ENCODE measurements at regions not wholly inside any gene's neighbourhood (a gene's known extent, or its start where the extent isn't known, plus 50 kb on each side); places are given as distances from the start of the nearest gene placed in this dataset.

DNA sequence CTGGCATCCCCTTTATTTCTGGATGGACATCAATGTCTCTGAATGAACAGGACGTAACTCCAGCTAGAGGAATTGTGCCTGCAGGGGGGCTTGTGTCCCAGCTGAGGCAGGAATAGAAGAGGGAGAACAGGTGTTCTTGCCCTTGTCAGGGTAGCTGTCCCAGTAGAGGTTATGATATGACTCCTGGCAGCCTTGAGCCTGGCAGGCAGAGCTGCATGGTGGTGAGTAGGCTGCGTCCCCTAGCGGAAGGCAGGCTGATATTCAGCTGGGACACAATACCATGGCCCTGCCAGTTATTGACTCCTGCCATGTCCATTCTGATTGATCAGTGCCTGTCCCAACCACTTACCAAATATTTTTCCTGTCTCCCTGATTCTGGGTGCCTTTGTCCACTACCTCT, 197.2 kb downstream of the RAP2A start:
- TF ChIP-seq TCF7L2 (IDR thresholded peaks at IDR 0.05; ENCODE audit: low read depth, low read length) (no peak), POLR2AphosphoS5 (IDR thresholded peaks at IDR 0.05; ENCODE audit: low read depth, low read length) (no peak), SIN3A (IDR thresholded peaks at IDR 0.05; ENCODE audit: borderline replicate concordance, insufficient read depth, low read depth, low read length) (no peak)
- TF ChIP-seq, protein P1, sequence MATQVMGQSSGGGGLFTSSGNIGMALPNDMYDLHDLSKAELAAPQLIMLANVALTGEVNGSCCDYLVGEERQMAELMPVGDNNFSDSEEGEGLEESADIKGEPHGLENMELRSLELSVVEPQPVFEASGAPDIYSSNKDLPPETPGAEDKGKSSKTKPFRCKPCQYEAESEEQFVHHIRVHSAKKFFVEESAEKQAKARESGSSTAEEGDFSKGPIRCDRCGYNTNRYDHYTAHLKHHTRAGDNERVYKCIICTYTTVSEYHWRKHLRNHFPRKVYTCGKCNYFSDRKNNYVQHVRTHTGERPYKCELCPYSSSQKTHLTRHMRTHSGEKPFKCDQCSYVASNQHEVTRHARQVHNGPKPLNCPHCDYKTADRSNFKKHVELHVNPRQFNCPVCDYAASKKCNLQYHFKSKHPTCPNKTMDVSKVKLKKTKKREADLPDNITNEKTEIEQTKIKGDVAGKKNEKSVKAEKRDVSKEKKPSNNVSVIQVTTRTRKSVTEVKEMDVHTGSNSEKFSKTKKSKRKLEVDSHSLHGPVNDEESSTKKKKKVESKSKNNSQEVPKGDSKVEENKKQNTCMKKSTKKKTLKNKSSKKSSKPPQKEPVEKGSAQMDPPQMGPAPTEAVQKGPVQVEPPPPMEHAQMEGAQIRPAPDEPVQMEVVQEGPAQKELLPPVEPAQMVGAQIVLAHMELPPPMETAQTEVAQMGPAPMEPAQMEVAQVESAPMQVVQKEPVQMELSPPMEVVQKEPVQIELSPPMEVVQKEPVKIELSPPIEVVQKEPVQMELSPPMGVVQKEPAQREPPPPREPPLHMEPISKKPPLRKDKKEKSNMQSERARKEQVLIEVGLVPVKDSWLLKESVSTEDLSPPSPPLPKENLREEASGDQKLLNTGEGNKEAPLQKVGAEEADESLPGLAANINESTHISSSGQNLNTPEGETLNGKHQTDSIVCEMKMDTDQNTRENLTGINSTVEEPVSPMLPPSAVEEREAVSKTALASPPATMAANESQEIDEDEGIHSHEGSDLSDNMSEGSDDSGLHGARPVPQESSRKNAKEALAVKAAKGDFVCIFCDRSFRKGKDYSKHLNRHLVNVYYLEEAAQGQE (IDR thresholded peaks at IDR 0.05; ENCODE audit: insufficient read depth in 1 of 2, low read depth in 2 of 2, low read length in 1 of 2) = no peak
- TF ChIP-seq, protein P2, sequence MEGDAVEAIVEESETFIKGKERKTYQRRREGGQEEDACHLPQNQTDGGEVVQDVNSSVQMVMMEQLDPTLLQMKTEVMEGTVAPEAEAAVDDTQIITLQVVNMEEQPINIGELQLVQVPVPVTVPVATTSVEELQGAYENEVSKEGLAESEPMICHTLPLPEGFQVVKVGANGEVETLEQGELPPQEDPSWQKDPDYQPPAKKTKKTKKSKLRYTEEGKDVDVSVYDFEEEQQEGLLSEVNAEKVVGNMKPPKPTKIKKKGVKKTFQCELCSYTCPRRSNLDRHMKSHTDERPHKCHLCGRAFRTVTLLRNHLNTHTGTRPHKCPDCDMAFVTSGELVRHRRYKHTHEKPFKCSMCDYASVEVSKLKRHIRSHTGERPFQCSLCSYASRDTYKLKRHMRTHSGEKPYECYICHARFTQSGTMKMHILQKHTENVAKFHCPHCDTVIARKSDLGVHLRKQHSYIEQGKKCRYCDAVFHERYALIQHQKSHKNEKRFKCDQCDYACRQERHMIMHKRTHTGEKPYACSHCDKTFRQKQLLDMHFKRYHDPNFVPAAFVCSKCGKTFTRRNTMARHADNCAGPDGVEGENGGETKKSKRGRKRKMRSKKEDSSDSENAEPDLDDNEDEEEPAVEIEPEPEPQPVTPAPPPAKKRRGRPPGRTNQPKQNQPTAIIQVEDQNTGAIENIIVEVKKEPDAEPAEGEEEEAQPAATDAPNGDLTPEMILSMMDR (IDR thresholded peaks at IDR 0.05) = no peak
- Histone ChIP-seq H3K4me3 (ENCODE audit: low read depth in 2 of 2, low read length in 2 of 2) (no peak overlapping the region), H3K27me3 (ENCODE audit: control insufficient read depth, insufficient read depth, low read length) (no peaks in the 10 kb centered on the region; the same call in 1 of the 2 replicates), H3K36me3 (ENCODE audit: control insufficient read depth, insufficient read depth, low read length) (no peaks in the 10 kb centered on the region), H3K27ac (ENCODE audit: low read length) (no peak overlapping the region), H3K4me1 (ENCODE audit: control insufficient read depth, insufficient read depth, low read length) (no peaks in the 10 kb centered on the region), H3K9me3 (ENCODE audit: control insufficient read depth, insufficient read depth, low read depth, low read length) (no peaks in the 10 kb centered on the region)
- intact Hi-C loops (cut with micrococcal nuclease; ENCODE audit: unreplicated experiment) (no loop called here), in situ Hi-C loops (cut with HindIII; ENCODE audit: low pct_unique_long_range_greater_than_20kb, low sequenced_read_pairs) (no loop called here)
- no peak for ATAC-seq
- DNase-seq (ENCODE audit: low read depth, low spot score) = no peak
- ChIA-PET CTCF (no interaction called here), POLR2A (no interaction called here)
- no TSS peak for BruUV-seq (replicated peaks)

DNA sequence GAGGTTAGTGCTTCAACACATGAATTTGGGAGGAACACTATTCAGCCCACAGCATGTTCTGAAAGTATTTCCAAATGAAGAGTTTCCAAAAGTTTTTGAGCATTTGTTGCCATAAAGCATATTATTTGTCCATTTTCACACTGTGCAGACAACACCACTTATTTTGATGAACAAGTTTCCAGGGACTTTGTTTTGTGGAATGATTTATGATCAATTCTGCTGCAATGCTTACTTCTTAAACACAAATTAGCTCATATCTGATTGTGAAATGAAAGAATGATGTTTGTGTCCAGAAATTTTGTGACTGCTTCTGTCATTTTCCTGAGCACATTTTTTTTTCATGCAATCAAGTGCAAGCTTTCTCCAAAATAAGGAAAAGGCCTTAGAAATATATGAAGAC, 205.3 kb downstream of the RAP2A start:
- intact Hi-C loops (cut with micrococcal nuclease; ENCODE audit: unreplicated experiment) = no loop called here
- POLR2A ChIA-PET = no interaction called here
- TF ChIP-seq, protein P1 (IDR thresholded peaks at IDR 0.05; ENCODE audit: insufficient read depth in 1 of 2, low read depth in 2 of 2, low read length in 1 of 2) = no peak
- no peak for TF ChIP-seq TCF7L2 (IDR thresholded peaks at IDR 0.05; ENCODE audit: low read depth, low read length)
- no peak for TF ChIP-seq SIN3A (IDR thresholded peaks at IDR 0.05; ENCODE audit: borderline replicate concordance, insufficient read depth, low read depth, low read length)
- TF ChIP-seq, protein P2 (IDR thresholded peaks at IDR 0.05) = no peak
- no peak for TF ChIP-seq POLR2AphosphoS5 (IDR thresholded peaks at IDR 0.05; ENCODE audit: low read depth, low read length)
- Histone ChIP-seq H3K27me3 (ENCODE audit: control insufficient read depth, insufficient read depth, low read length) (no peaks in the 10 kb centered on the region), H3K36me3 (ENCODE audit: control insufficient read depth, insufficient read depth, low read length) (no peaks in the 10 kb centered on the region), H3K27ac (ENCODE audit: low read length) (no peak overlapping the region), H3K9me3 (ENCODE audit: control insufficient read depth, insufficient read depth, low read depth, low read length) (no peaks in the 10 kb centered on the region), H3K4me1 (ENCODE audit: control insufficient read depth, insufficient read depth, low read length) (no peaks in the 10 kb centered on the region), H3K4me3 (ENCODE audit: low read depth in 2 of 2, low read length in 2 of 2) (no peak overlapping the region)
- in situ Hi-C loops (cut with HindIII; ENCODE audit: low pct_unique_long_range_greater_than_20kb, low sequenced_read_pairs) = no loop called here
- BruUV-seq (replicated peaks) = no TSS peak
- ATAC-seq = no peak
- no peak for DNase-seq (ENCODE audit: low read depth, low spot score)
- CTCF ChIA-PET = no interaction called here
